Activated CD4-positive, CD25-positive, alpha-beta regulatory T cell treated with anti-CD3 and anti-CD28 coated beads, Interleukin-2, amount 50 U/mL, for 24 hours (primary cell): ENCODE measurements at regions not wholly inside any gene's neighbourhood (a gene's known extent, or its start where the extent isn't known, plus 50 kb on each side); places are given as distances from the start of the nearest gene placed in this dataset.

Experiments used
- ATAC-seq, 2 donors: fragments of 150-1000 bp; cut with Tn5 transposase; one replicate each; pipeline ENCODE4 v1.10.0; 2021; ENCODE audit warnings: mild to moderate bottlenecking in 1 of 2, moderate library complexity in 1 of 2

- no peak for ATAC-seq
These were observed 236.0 kb downstream of the UTP18 start for GRCh38 chr17:51496378-51496777.

- ATAC-seq: no peak
These were observed 239.6 kb downstream of the UTP18 start for GRCh38 chr17:51499897-51500296.

- no peak for ATAC-seq
These were observed 240.1 kb downstream of the UTP18 start for GRCh38 chr17:51500454-51500853.

DNA sequence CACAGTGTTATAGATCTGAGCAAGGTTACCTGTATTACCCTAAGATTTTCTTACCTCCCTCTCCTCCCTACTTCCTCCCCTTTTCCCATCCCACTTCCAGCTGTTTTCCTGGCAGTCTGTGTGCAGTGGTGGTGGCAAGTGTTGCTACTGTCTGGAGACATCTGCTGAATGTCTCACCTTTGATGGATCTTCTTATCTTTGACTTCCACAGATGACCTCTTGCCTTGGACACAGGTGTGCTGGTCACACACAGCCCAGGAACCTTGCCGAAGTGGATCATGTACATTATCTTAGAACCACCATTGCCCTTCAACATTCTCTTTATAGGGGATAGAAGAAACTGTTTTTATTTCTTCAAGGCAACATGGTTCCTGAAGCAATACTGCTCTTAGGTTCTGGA lies 245.1 kb downstream of the UTP18 start:
- ATAC-seq: no peak

DNA sequence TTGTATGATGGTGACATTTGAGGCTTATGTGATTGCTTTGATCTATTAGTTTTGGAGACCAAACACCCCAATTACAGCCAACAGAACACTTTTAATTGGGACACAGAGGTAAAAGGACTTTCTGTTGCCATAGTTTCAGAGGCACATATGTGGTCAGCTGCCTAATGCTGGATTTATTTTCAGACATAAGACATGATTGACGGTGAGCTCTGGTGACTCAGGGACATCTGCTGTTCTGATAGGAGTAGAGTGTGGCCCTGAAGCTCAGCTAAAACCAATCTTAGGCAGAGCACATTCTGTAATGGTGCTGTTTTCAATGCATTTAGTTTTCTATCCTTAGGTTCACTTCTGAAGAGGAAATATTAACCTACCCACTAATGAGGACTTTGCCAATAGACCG lies 247.1 kb downstream of the UTP18 start:
- no peak for ATAC-seq

GRCh38 chr17:51508048-51508447 lies 247.7 kb downstream of the UTP18 start:
- ATAC-seq: no peak

DNA sequence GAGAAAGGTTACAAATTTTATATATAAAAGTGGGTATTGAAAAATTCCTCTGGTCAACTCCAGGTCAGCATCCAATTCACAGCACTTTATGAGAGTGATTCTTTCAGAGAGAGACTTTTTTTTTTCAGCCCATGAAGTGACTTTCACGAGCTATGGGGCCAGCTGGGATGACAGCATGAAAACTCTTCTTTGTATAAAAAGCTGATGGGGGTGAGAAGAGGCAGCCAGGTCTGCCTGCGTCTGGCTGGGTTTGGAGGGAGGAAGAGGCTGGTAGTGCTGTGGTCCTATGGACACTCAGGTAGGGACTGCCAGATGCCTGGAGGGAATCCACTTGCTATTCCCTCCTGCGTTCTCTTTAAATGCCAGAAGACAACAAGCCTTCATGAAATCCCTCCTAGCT lies 250.6 kb downstream of the UTP18 start:
- ATAC-seq: no peak

DNA sequence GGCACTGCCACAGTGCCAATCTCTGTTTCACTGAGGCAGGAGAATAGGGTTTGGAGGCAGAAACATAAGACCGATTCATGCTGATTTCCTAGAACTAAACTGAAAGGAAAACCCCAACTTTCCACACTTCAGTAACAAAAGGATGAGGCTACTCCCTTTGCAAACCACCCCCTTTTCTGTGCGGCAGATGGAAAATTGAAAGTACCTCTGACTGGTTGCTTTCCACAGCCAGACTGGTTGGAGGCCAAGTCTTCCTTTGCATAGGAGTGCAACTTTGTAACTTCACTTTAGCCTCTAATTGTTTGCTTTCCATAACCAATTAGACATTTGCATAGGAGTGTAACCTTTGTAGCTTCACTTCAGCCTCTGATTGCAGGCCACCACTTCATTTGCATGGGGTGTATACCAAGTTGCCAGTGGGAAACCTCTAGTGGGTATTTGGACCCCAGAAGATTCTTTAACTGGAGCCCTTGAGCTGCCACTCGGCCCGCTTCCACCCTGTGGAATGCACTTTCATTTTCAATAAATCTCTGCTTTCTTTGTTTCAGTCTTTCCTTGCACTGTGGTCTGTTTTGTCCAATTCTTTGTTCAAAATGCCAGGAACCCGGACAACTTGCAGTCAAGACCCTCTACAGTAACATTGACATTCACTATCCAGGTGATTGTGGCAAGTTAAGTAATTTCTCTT lies 252.0 kb downstream of the UTP18 start:
- no peak for ATAC-seq

- no peak for ATAC-seq
These were observed 256.6 kb downstream of the UTP18 start for GRCh38 chr17:51516924-51517323.

DNA sequence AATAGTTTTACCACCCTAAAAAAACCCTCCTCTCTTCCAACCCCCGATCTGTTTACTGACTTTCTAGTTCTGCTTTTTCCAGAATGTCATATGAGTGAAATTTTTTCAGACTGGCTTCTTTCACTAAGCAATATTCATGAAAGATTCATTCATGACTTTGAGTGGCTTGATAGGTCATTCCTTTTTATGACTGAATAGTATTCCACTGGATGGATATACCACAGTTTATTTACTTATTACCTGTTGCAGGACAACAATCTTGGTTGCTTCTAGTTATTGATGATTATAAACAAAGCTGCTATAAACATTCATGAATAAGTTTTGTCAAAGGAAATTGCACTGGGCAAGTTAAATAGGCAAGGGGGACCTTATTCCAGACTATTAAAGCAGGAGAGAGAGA lies 264.2 kb downstream of the UTP18 start:
- ATAC-seq: no peak

GRCh38 chr17:51526507-51526906 lies 266.2 kb downstream of the UTP18 start:
- no peak for ATAC-seq

GRCh38 chr17:51527225-51527982 lies 267.1 kb downstream of the UTP18 start:
- no peak for ATAC-seq

DNA sequence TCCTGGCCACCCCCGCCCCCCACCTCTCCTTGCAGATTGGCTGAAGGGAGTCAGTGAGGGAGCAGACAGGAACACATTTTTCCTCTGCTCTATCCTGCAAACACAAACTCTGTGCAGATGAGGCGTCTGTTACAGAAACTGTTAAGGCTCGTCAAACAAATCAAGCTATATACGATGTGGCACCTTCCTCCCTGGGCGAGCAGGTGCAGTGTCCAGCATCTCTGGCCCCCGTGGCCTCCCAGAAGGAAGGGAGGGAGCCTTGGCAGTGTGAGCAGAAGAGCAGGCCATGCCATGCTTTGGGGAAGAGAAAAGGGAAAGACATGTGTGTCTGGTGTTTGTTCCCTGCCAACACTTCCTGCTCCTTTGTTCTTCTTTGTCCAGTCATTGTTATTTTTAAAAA lies 267.8 kb downstream of the UTP18 start:
- ATAC-seq: no peak

- ATAC-seq: no peak
These were observed 272.9 kb downstream of the UTP18 start for GRCh38 chr17:51533219-51533618.

- ATAC-seq: no peak
These were observed 273.5 kb downstream of the UTP18 start for GRCh38 chr17:51533821-51534220.

DNA sequence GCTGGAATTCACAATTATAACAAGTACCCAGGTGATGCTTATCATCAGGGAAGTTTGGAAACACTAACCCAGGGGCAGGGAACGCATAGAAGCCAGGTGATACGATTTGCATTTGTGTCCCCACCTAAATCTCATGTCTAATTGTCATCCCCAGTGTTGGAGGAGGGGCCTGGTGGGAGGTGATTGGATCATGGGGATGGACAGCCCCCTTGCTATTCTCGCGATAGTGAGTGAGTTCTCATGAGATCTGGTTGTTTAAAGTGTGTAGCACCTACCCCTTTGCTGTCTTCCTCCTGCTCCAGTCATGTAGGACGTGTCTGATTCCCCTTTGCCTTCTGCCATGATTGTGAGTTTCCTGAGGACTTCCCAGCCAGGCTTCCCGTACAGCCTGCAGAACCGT lies 276.3 kb downstream of the UTP18 start:
- no peak for ATAC-seq

GRCh38 chr17:51537996-51538550 lies 277.7 kb downstream of the UTP18 start:
- no peak for ATAC-seq

DNA sequence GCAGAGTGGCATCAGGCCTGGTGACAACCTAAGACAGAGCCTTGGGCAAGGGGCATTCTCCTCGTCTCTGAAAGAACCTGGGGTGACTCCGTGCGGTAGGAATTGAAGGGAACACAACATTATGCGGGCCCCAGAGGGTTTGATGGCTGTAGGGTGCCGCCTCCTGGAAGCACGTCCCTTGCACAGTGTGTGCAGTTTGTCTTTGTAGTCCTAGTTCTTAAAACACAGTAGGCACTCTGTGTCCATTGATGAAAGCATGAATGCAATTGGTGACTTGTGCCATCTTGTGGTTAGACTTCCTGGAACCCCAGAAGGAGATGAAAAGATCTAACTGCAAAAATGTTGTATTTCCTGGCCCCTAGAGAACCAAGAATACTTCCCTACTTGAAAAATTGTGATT lies 279.8 kb downstream of the UTP18 start:
- ATAC-seq: no peak

DNA sequence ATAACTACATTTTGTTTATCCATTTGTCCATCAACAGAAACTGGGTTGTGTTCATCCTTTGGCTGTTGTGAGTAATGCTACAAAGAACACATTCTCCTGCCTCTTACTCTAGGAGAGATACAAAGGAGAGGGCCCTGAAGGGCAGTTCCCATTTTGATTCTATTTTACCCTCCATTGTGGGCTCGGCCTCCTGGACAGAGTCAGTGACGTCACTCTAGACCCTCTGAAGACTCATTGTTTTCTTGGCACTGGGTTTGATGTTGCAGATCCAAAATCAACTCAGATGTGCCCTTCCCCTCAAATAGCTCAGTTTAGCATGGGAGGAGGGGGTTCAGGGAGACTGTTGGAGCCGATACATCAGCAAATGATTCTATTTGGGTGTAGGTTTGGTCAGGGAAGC lies 280.9 kb downstream of the UTP18 start:
- ATAC-seq: no peak

DNA sequence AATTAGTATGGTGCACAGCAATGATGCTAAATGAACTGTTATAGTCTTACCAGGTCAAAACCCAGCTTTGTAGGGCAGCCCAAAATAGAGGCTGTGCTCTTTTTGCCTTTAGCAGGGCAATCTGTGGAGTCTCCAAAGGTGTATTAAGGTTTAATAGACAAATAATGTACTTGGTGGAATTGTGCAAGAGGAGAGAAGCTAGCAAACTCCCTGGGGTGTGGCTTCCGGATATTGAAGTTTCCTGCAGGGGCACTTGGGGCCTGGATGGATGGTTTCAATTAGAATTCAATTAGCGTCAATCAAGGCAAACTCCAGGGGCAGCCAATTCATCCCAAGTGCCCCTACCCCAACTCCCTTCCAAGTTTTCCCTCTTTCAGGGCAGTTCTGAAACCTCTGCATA lies 285.8 kb downstream of the UTP18 start:
- ATAC-seq: no peak

DNA sequence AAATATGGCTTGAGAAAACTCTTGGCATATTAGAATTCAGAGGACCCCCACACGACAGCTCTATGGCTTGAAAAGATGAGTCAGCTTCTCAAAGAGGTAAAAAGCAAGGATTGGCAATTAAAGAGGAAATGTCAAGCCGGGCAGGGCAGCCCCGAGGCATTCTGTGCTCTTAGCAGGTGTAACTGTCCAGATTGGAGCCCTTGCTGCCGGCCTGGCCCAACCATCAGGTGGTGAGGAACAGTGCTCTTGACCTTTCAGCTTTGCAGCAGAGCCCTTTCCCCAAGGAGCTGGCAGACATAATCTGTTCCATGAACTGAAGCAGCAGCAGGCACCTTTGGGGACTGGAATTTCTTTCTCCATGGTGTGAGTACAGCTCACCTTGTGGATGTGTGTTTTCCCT lies 287.8 kb downstream of the UTP18 start:
- no peak for ATAC-seq

DNA sequence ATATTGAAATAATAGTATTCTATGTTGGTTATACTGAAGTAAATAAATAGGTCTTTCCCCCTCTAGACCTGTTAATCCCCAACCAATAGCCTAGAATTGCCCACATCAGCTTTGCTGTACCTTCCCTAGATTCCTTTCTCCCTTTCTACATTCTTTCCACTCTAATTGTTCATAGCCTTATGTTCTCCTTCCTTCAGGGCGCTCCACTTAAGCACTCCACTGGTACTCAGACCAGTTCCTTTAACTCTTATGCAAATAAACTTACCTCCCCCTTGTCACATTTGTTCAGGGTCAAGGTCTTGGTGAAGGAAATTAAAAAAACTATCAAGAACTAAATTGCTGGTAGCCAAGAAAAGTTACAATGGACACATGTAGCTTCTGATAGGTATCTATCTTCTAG lies 294.8 kb downstream of the UTP18 start:
- ATAC-seq: no peak

- no peak for ATAC-seq
These were observed 299.4 kb downstream of the UTP18 start for GRCh38 chr17:51559778-51560177.

- ATAC-seq: no peak
These were observed 300.1 kb downstream of the UTP18 start for GRCh38 chr17:51560398-51560797.
